Hepatocyte (in vitro differentiated cells): ENCODE measurements at regions not wholly inside any gene's neighbourhood (a gene's known extent, or its start where the extent isn't known, plus 50 kb on each side); places are given as distances from the start of the nearest gene placed in this dataset.

Experiments
- DNase-seq: peaks from one replicate; pipeline ENCODE4 v3.0.0-alpha.2; 2016; ENCODE audit warnings: low spot score
- H2AFZ ChIP-seq: fragments of 200-600 bp; sonication (generic); 2 replicates; pipeline ENCODE4 v1.6.0; 2016; ENCODE audit warnings: antibody characterized with exemption, mild to moderate bottlenecking
- H3K27ac ChIP-seq: fragments of 200-600 bp; sonication (generic); 2 replicates; pipeline ENCODE4 v1.5.1; 2016; ENCODE audit warnings: mild to moderate bottlenecking
- H3K27me3 ChIP-seq: fragments of 200-600 bp; sonication (generic); 2 replicates; pipeline ENCODE4 v1.6.1; 2016
- H3K36me3 ChIP-seq: fragments of 200-600 bp; sonication (generic); replicated peaks from 2 replicates; pipeline ENCODE4 v1.5.1; 2016; ENCODE audit warnings: low read depth; ENCODE audit not compliant: insufficient read depth
- H3K4me1 ChIP-seq: fragments of 200-600 bp; sonication (generic); 2 replicates; pipeline ENCODE4 v1.5.1; 2016; ENCODE audit warnings: mild to moderate bottlenecking, moderate library complexity; ENCODE audit not compliant: insufficient read depth
- H3K4me2 ChIP-seq: fragments of 200-600 bp; sonication (generic); 2 replicates; pipeline ENCODE4 v1.6.0; 2016
- H3K4me3 ChIP-seq: fragments of 200-600 bp; sonication (generic); 2 replicates; pipeline ENCODE4 v1.5.1; 2016; ENCODE audit warnings: mild to moderate bottlenecking
- H3K79me2 ChIP-seq: fragments of 200-600 bp; sonication (generic); 2 replicates; pipeline ENCODE4 v1.6.0; 2017; ENCODE audit warnings: mild to moderate bottlenecking
- H3K9me2 ChIP-seq: fragments of 200-600 bp; sonication (generic); replicated peaks from 2 replicates; pipeline ENCODE4 v1.6.0; 2017; ENCODE audit warnings: mild to moderate bottlenecking; ENCODE audit not compliant: insufficient read depth
- H3K9me3 ChIP-seq: fragments of 200-600 bp; sonication (generic); 2 replicates; pipeline ENCODE4 v1.5.1; 2016; ENCODE audit warnings: low read depth, mild to moderate bottlenecking
- H4K20me1 ChIP-seq: fragments of 200-600 bp; sonication (generic); 2 replicates; pipeline ENCODE4 v1.6.0; 2016; ENCODE audit warnings: mild to moderate bottlenecking; ENCODE audit not compliant: insufficient read depth, poor library complexity, severe bottlenecking
- CTCF ChIP-seq: fragments of 200-600 bp; sonication (generic); IDR thresholded peaks from 2 replicates; pipeline ENCODE4 v1.5.1; 2016; ENCODE audit warnings: antibody characterized with exemption, mild to moderate bottlenecking; ENCODE audit not compliant: poor library complexity
- EZH2 ChIP-seq: fragments of 200-600 bp; sonication (generic); IDR thresholded peaks from 2 replicates; pipeline ENCODE4 v1.6.1; 2016; ENCODE audit warnings: antibody characterized with exemption, mild to moderate bottlenecking, borderline replicate concordance
- EZH2phosphoT487 ChIP-seq: fragments of 200-600 bp; sonication (generic); IDR thresholded peaks from one replicate; pipeline ENCODE4 v1.6.1; 2018; ENCODE audit warnings: antibody characterized with exemption, mild to moderate bottlenecking, low read depth, moderate library complexity; ENCODE audit not compliant: unreplicated experiment, severe bottlenecking
- WGBS: methylation state at CpG from one replicate; pipeline ENCODE4 v1.1.6; 2016; ENCODE audit warnings: low lambda C conversion rate; ENCODE audit errors: missing lambda C conversion rate; 5-methylcytosine and 5-hydroxymethylcytosine counted together

DNA sequence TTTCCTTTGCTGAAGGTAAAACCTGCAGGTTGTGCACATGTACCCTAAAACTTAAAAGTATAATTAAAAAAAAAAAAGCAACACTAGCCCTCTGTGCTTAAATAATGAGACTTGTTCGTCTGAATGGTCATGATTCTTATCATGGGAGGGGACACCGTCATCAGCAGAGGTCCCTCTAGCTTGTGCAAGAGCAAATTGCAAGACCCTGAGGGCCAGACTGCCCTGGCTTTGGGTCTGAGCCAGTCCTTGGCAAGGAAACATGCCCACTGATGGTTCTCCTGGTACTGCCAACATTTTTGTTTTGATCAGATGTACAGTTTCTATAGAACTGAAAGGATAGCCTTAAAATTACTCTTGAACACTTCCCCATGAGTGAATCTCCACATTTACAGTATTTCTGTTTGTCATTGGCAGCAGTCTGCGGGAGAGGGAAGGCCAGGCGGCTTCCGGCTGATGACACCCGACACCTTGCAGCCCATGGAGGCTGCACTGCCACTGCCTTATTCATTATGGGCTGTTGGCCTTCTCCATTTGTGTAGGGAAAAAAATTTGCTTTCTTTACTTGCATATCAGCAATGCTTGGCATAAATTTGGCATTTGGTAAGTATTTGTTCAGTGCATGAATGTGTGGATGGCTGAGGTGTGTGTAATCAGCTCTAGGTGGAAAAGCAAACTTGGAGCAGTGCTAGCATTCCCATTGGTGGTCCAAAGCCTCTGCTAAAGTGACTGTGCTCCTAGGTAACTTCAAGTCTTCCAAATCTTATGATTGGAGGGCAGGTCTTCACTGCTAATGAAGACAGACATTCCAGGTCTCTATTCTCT lies 161.6 kb upstream of the ALKAL2 start:
- Histone ChIP-seq H3K4me3 (no peak overlapping the region), H3K4me2 (no peak overlapping the region), H3K79me2 (no peaks in the 10 kb centered on the region), H3K36me3 (no peaks in the 10 kb centered on the region), H4K20me1 (no peaks in the 10 kb centered on the region), H2AFZ (no peak overlapping the region), H3K9me2 (no peaks in the 10 kb centered on the region), H3K9me3 (no peaks in the 10 kb centered on the region), H3K27ac (no peak overlapping the region), H3K4me1 (peaks cover 12% of the 10 kb centered on the region), H3K27me3 (no peaks in the 10 kb centered on the region)
- no peak for DNase-seq
- WGBS: 73% methylated on average over 6 of the region's 6 CpGs
- TF ChIP-seq EZH2phosphoT487: no peak
- no peak for TF ChIP-seq CTCF
- no peak for TF ChIP-seq EZH2

- H4K20me1 ChIP-seq: no peaks in the 10 kb centered on the region
- no peaks in the 10 kb centered on the region for H3K9me2 ChIP-seq
- H2AFZ ChIP-seq: no peak overlapping the region
- H3K4me1 ChIP-seq: peaks cover 12% of the 10 kb centered on the region
- no peak overlapping the region for H3K27ac ChIP-seq
- no peaks in the 10 kb centered on the region for H3K27me3 ChIP-seq
- WGBS: 77% methylated on average over 14 of the region's 14 CpGs
- DNase-seq: no peak
- H3K36me3 ChIP-seq: no peaks in the 10 kb centered on the region
- no peak overlapping the region for H3K4me3 ChIP-seq
- H3K79me2 ChIP-seq: no peaks in the 10 kb centered on the region
- no peak for TF ChIP-seq EZH2phosphoT487
- TF ChIP-seq CTCF: no peak
- TF ChIP-seq EZH2: no peak
- H3K9me3 ChIP-seq: no peaks in the 10 kb centered on the region
- H3K4me2 ChIP-seq: no peak overlapping the region
Observed at GRCh38 chr2:447902-448665, 160.2 kb upstream of the ALKAL2 start.

DNA sequence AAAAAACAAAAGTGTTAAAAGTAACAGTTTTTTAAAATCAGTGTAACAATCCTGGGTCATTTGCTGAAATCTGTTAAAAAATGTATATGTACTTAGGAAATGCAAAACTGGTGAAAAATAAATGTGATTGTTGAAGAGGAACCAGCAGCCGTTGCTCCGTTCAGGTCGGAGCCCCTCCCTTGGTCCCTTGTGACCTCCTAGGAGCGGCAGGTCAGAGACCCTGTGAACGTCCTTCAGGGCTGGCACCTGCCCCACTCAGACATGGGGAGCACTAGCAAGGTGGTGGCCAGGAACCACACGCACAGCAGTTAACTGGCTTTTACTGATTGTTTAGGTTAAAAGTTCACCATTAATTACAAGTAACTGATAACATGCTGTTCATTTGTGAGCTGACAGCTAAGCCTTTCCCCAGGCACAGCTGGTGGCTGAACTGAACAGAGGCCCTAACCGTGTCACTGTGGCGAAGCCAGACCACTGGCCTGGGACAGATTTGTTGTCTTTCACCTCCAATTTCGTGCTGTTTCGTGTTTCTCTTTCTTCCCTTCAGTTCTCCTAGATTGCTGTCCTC lies 159.2 kb upstream of the ALKAL2 start:
- no peaks in the 10 kb centered on the region for H3K79me2 ChIP-seq
- no peak for DNase-seq
- TF ChIP-seq EZH2: no peak
- TF ChIP-seq CTCF: no peak
- TF ChIP-seq EZH2phosphoT487: no peak
- no peaks in the 10 kb centered on the region for H3K36me3 ChIP-seq
- no peak overlapping the region for H3K27ac ChIP-seq
- no peak overlapping the region for H3K4me3 ChIP-seq
- no peak overlapping the region for H2AFZ ChIP-seq
- no peaks in the 10 kb centered on the region for H4K20me1 ChIP-seq
- peaks cover 12% of the 10 kb centered on the region for H3K4me1 ChIP-seq
- H3K9me2 ChIP-seq: no peaks in the 10 kb centered on the region
- WGBS: 60% methylated on average over 10 of the region's 10 CpGs
- H3K9me3 ChIP-seq: no peaks in the 10 kb centered on the region
- H3K4me2 ChIP-seq: peak overlapping the region; percentile 8
- no peaks in the 10 kb centered on the region for H3K27me3 ChIP-seq
